HFF-Myc (cell line): ENCODE measurements at regions not wholly inside any gene's neighbourhood (a gene's known extent, or its start where the extent isn't known, plus 50 kb on each side); places are given as distances from the start of the nearest gene placed in this dataset.

Experiments used
- DNase-seq: peaks from one replicate; pipeline ENCODE4 v3.0.0-alpha.2; 2011; ENCODE audit warnings: low read depth; ENCODE audit errors: extremely low read depth
- H3K4me3 ChIP-seq: replicated peaks from 2 replicates; pipeline ENCODE4 v1.5.1; 2011; ENCODE audit warnings: low read depth, mild to moderate bottlenecking, control low read depth, low read length
- CTCF ChIP-seq: IDR thresholded peaks from 2 replicates; pipeline ENCODE4 v1.5.1; 2012; ENCODE audit warnings: mild to moderate bottlenecking, low read depth, low read length, control low read depth; ENCODE audit errors: missing control alignments

- H3K4me3 ChIP-seq: no peak overlapping the region
- TF ChIP-seq CTCF: no peak
- DNase-seq: no peak
Observed at GRCh38 chr12:116411977-116412376, 134.5 kb upstream of the MED13L start.

- H3K4me3 ChIP-seq: no peak overlapping the region
- no peak for TF ChIP-seq CTCF
- no peak for DNase-seq
Observed at GRCh38 chr12:116414891-116415290, 137.4 kb upstream of the MED13L start.

- no peak for DNase-seq
- TF ChIP-seq CTCF: no peak
- no peak overlapping the region for H3K4me3 ChIP-seq
Observed at GRCh38 chr12:116415408-116416108, 138.1 kb upstream of the MED13L start.

- H3K4me3 ChIP-seq: no peak overlapping the region
- no peak for DNase-seq
- TF ChIP-seq CTCF: no peak
Observed at GRCh38 chr12:116416166-116416565, 138.7 kb upstream of the MED13L start.

- no peak overlapping the region for H3K4me3 ChIP-seq
- no peak for DNase-seq
- no peak for TF ChIP-seq CTCF
Observed at GRCh38 chr12:116418551-116418950, 140.6 kb upstream of the MAP1LC3B2 start.

- no peak overlapping the region for H3K4me3 ChIP-seq
- TF ChIP-seq CTCF: no peak
- DNase-seq: no peak
Observed at GRCh38 chr12:116420227-116420880, 138.8 kb upstream of the MAP1LC3B2 start.
